Liver (tissue), 3 donors: ENCODE measurements at regions not wholly inside any gene's neighbourhood (a gene's known extent, or its start where the extent isn't known, plus 50 kb on each side); places are given as distances from the start of the nearest gene placed in this dataset.

Source experiments
- CTCF ChIP-seq: fragments of 150-350 bp; IDR thresholded peaks from 2 replicates; pipeline ENCODE4 v1.5.1; 2017; ENCODE audit warnings: improper control_type of control experiment, low read depth, low read length; ENCODE audit not compliant: missing input control
- GABPA ChIP-seq, 2 donors: IDR thresholded peaks in 1 of 2; conservative IDR thresholded peaks in 1 of 2; 2 replicates each; pipeline ENCODE4 v1.6.1; 2016; ENCODE audit warnings: antibody characterized with exemption in 2 of 2, mild to moderate bottlenecking in 1 of 2, moderate library complexity in 1 of 2
- JUND ChIP-seq, 2 donors: IDR thresholded peaks; 2 replicates each; pipeline ENCODE4 v1.6.1; 2016; ENCODE audit warnings: antibody characterized with exemption in 2 of 2
- MAX ChIP-seq: IDR thresholded peaks from 2 replicates; pipeline ENCODE4 v1.6.1; 2016; ENCODE audit warnings: antibody characterized with exemption
- NR2F2 ChIP-seq: IDR thresholded peaks from 2 replicates; pipeline ENCODE4 v1.6.1; 2016; ENCODE audit warnings: antibody characterized with exemption
- REST ChIP-seq: IDR thresholded peaks from 2 replicates; pipeline ENCODE4 v1.6.1; 2016; ENCODE audit warnings: antibody characterized with exemption, mild to moderate bottlenecking
- RXRA ChIP-seq, 2 donors: IDR thresholded peaks; 2 replicates each; pipeline ENCODE4 v1.6.1; 2017 to 2018; ENCODE audit warnings: antibody characterized with exemption in 2 of 2, mild to moderate bottlenecking in 1 of 2
- SP1 ChIP-seq: IDR thresholded peaks from 2 replicates; pipeline ENCODE4 v1.6.1; 2018; ENCODE audit warnings: antibody characterized with exemption, mild to moderate bottlenecking
- TAF1 ChIP-seq: conservative IDR thresholded peaks from 2 replicates; pipeline ENCODE4 v1.6.1; 2016; ENCODE audit warnings: antibody characterized with exemption, mild to moderate bottlenecking
- YY1 ChIP-seq: IDR thresholded peaks from 2 replicates; pipeline ENCODE4 v1.6.1; 2016; ENCODE audit warnings: antibody characterized with exemption, mild to moderate bottlenecking
- ZBTB33 ChIP-seq: IDR thresholded peaks from 2 replicates; pipeline ENCODE4 v1.6.1; 2016; ENCODE audit warnings: antibody characterized with exemption
- donor health status: healthy.
- donor health status: healthy.

- TF ChIP-seq CTCF = no peak
- no peak for TF ChIP-seq REST
- no peak for TF ChIP-seq TAF1
- TF ChIP-seq JUND (IDR thresholded peaks at IDR 0.05) = no peak
- TF ChIP-seq GABPA (IDR thresholded peaks at IDR 0.05 in 1 of 2, conservative IDR thresholded peaks at IDR 0.05 in 1 of 2) = no peak
- no peak for TF ChIP-seq MAX
- TF ChIP-seq RXRA (IDR thresholded peaks at IDR 0.05) = no peak
- no peak for TF ChIP-seq SP1
- no peak for TF ChIP-seq ZBTB33
- TF ChIP-seq NR2F2 = no peak
- TF ChIP-seq YY1 = no peak
These were observed 56.9 kb upstream of the MBOAT1 start for GRCh38 chr6:20269181-20269580.
